ENCODE measurements at regions not wholly inside any gene's neighbourhood (a gene's known extent, or its start where the extent isn't known, plus 50 kb on each side); places are given as distances from the start of the nearest gene placed in this dataset.
"Not testable (repeated sequence)": the region's sequence is repeated elsewhere in the genome, so short reads cannot be mapped to it uniquely, and the experiment has no call there.

GRCh38 chr15:62683192-62683591 is 359.4 kb upstream of the TPM1 start:
- not testable (repeated sequence) for TF ChIP-seq CTCF, POLR2A (IDR thresholded peaks at IDR 0.05)

Data from body of pancreas (tissue), 4 donors.